OCI-LY3 (cell line): ENCODE measurements at regions not wholly inside any gene's neighbourhood (a gene's known extent, or its start where the extent isn't known, plus 50 kb on each side); places are given as distances from the start of the nearest gene placed in this dataset.

Experiments
- H2AFZ ChIP-seq: fragments of 200-600, 300-600 bp; shearing (Covaris generic); 2 replicates; pipeline ENCODE4 v1.6.0; 2014; ENCODE audit warnings: antibody characterized with exemption, low read depth, low read length
- H3K27ac ChIP-seq: fragments of 200-600, 300-600 bp; sonication (generic); 2 replicates; pipeline ENCODE4 v1.5.1; 2014; ENCODE audit warnings: mild to moderate bottlenecking, low read length, moderate library complexity, mixed read lengths
- H3K27me3 ChIP-seq: fragments of 200-600, 300-600 bp; sonication (generic); 2 replicates; pipeline ENCODE4 v1.6.1; 2014; ENCODE audit warnings: low read depth, low read length, mixed read lengths
- H3K36me3 ChIP-seq: fragments of 200-600, 300-600 bp; sonication (generic); replicated peaks from 2 replicates; pipeline ENCODE3; 2014; ENCODE audit warnings: low read depth, low read length, mixed read lengths
- H3K4me1 ChIP-seq: fragments of 300-600, 200-600 bp; sonication (generic); 2 replicates; pipeline ENCODE4 v1.6.1; 2014; ENCODE audit warnings: low read length, mixed read lengths
- H3K4me2 ChIP-seq: fragments of 200-600, 300-600 bp; sonication (generic); 2 replicates; pipeline ENCODE4 v1.6.1; 2014; ENCODE audit warnings: low read length, mixed read lengths
- H3K4me3 ChIP-seq: fragments of 300-600, 200-600 bp; sonication (generic); 2 replicates; pipeline ENCODE4 v1.5.1; 2014; ENCODE audit warnings: antibody characterized with exemption, mild to moderate bottlenecking, low read length, moderate library complexity
- H3K79me2 ChIP-seq: fragments of 300-600, 200-600 bp; shearing (Covaris generic); 2 replicates; pipeline ENCODE4 v1.6.1; 2014; ENCODE audit warnings: mild to moderate bottlenecking, low read length, mixed read lengths
- H3K9ac ChIP-seq: fragments of 300-600, 200-600 bp; shearing (Covaris generic); 2 replicates; pipeline ENCODE4 v1.6.0; 2014; ENCODE audit warnings: mild to moderate bottlenecking, low read length, moderate library complexity
- H3K9me3 ChIP-seq: fragments of 200-600, 300-600 bp; shearing (Covaris generic); 2 replicates; pipeline ENCODE4 v1.6.1; 2014; ENCODE audit warnings: low read length, mixed read lengths; ENCODE audit not compliant: insufficient read depth
- H4K20me1 ChIP-seq: fragments of 200-600, 300-600 bp; sonication (generic); 2 replicates; pipeline ENCODE4 v1.6.1; 2016; ENCODE audit warnings: low read length, mixed read lengths; ENCODE audit not compliant: insufficient read depth
- CTCF ChIP-seq: fragments of 200-600, 300-600 bp; sonication (generic); IDR thresholded peaks from 2 replicates; pipeline ENCODE4 v1.5.1; 2014; ENCODE audit warnings: antibody characterized with exemption, low read length, low read depth
- EZH2phosphoT487 ChIP-seq: fragments of 200-600 bp; shearing (Covaris generic); IDR thresholded peaks from 2 replicates; pipeline ENCODE4 v1.6.1; 2018; ENCODE audit warnings: antibody characterized with exemption, mixed run types, low read depth

- no peaks in the 10 kb centered on the region for H3K36me3 ChIP-seq
- H3K9ac ChIP-seq: no peak overlapping the region
- no peaks in the 10 kb centered on the region for H3K9me3 ChIP-seq
- no peaks in the 10 kb centered on the region for H4K20me1 ChIP-seq
- H3K4me1 ChIP-seq: no peaks in the 10 kb centered on the region
- H3K4me2 ChIP-seq: no peak overlapping the region
- H3K79me2 ChIP-seq: no peaks in the 10 kb centered on the region
- no peak overlapping the region for H2AFZ ChIP-seq
- no peak overlapping the region for H3K4me3 ChIP-seq
- H3K27ac ChIP-seq: no peak overlapping the region
- TF ChIP-seq CTCF: no peak
- no peak for TF ChIP-seq EZH2phosphoT487
- no peaks in the 10 kb centered on the region for H3K27me3 ChIP-seq
These were observed 1346.4 kb upstream of the CDH2 start for GRCh38 chr18:29523371-29523770.

GRCh38 chr18:29512761-29513160 is 1335.8 kb upstream of the CDH2 start:
- no peaks in the 10 kb centered on the region for H3K9me3 ChIP-seq
- H3K27ac ChIP-seq: no peak overlapping the region
- H3K4me2 ChIP-seq: no peak overlapping the region
- no peak overlapping the region for H3K4me3 ChIP-seq
- no peak overlapping the region for H3K9ac ChIP-seq
- H3K27me3 ChIP-seq: no peaks in the 10 kb centered on the region
- H3K79me2 ChIP-seq: no peaks in the 10 kb centered on the region
- TF ChIP-seq CTCF (no peak), EZH2phosphoT487 (no peak)
- H3K4me1 ChIP-seq: no peaks in the 10 kb centered on the region
- no peaks in the 10 kb centered on the region for H3K36me3 ChIP-seq
- no peaks in the 10 kb centered on the region for H4K20me1 ChIP-seq
- H2AFZ ChIP-seq: no peak overlapping the region

- Histone ChIP-seq H3K9me3 (no peaks in the 10 kb centered on the region), H3K79me2 (no peaks in the 10 kb centered on the region), H3K4me2 (no peak overlapping the region), H2AFZ (0 out of 2 replicates have a peak overlapping the region, but pooled peaks have one; percentile 74), H3K4me3 (no peak overlapping the region), H3K4me1 (no peaks in the 10 kb centered on the region), H3K9ac (no peak overlapping the region), H3K36me3 (no peaks in the 10 kb centered on the region), H3K27ac (no peak overlapping the region), H4K20me1 (no peaks in the 10 kb centered on the region), H3K27me3 (no peaks in the 10 kb centered on the region)
- no peak for TF ChIP-seq EZH2phosphoT487
- TF ChIP-seq CTCF: no peak
These were observed 1335.3 kb upstream of the CDH2 start for GRCh38 chr18:29512203-29512602.

- no peaks in the 10 kb centered on the region for H3K79me2 ChIP-seq
- no peak overlapping the region for H3K4me3 ChIP-seq
- no peaks in the 10 kb centered on the region for H3K36me3 ChIP-seq
- H3K9me3 ChIP-seq: no peaks in the 10 kb centered on the region
- no peak overlapping the region for H3K9ac ChIP-seq
- H3K27ac ChIP-seq: no peak overlapping the region
- no peak overlapping the region for H3K4me2 ChIP-seq
- H3K4me1 ChIP-seq: no peaks in the 10 kb centered on the region
- TF ChIP-seq CTCF (no peak), EZH2phosphoT487 (no peak)
- no peaks in the 10 kb centered on the region for H3K27me3 ChIP-seq
- no peak overlapping the region for H2AFZ ChIP-seq
- no peaks in the 10 kb centered on the region for H4K20me1 ChIP-seq
These were observed 1325.0 kb upstream of the CDH2 start for GRCh38 chr18:29501952-29502351.
